ENCODE measurements at regions not wholly inside any gene's neighbourhood (a gene's known extent, or its start where the extent isn't known, plus 50 kb on each side); places are given as distances from the start of the nearest gene placed in this dataset.

- Histone ChIP-seq H3K36me3 (replicated peaks; ENCODE audit: insufficient read depth, low read depth) (no peaks in the 10 kb centered on the region), H3K27me3 (no peaks in the 10 kb centered on the region), H3K9me3 (ENCODE audit: low read depth) (no peaks in the 10 kb centered on the region), H3K4me1 (ENCODE audit: insufficient read depth) (peaks cover 10% of the 10 kb centered on the region), H3K79me2 (no peaks in the 10 kb centered on the region), H3K27ac (no peak overlapping the region), H4K20me1 (ENCODE audit: insufficient read depth, poor library complexity, severe bottlenecking) (no peaks in the 10 kb centered on the region), H3K4me3 (no peak overlapping the region), H3K9me2 (replicated peaks; ENCODE audit: insufficient read depth) (no peaks in the 10 kb centered on the region), H2AFZ (no peak overlapping the region), H3K4me2 (no peak overlapping the region)
- TF ChIP-seq EZH2 (IDR thresholded peaks at IDR 0.05; ENCODE audit: borderline replicate concordance) (no peak), CTCF (IDR thresholded peaks at IDR 0.05; ENCODE audit: poor library complexity) (no peak), EZH2phosphoT487 (IDR thresholded peaks at IDR 0.05; ENCODE audit: low read depth, severe bottlenecking, unreplicated experiment) (no peak)
- DNase-seq (ENCODE audit: low spot score) = no peak
- 93% methylated on average over 4 of the region's 4 CpGs for WGBS (ENCODE audit: low lambda C conversion rate, missing lambda C conversion rate)
Measured at GRCh38 chr9:105147110-105147871, 97.2 kb upstream of the SLC44A1 start.

GRCh38 chr9:105148328-105149006 lies 96.0 kb upstream of the SLC44A1 start:
- Histone ChIP-seq H3K79me2 (no peaks in the 10 kb centered on the region), H2AFZ (no peak overlapping the region), H3K27ac (no peak overlapping the region), H3K4me2 (no peak overlapping the region), H3K36me3 (replicated peaks; ENCODE audit: insufficient read depth, low read depth) (no peaks in the 10 kb centered on the region), H3K9me3 (ENCODE audit: low read depth) (no peaks in the 10 kb centered on the region), H4K20me1 (ENCODE audit: insufficient read depth, poor library complexity, severe bottlenecking) (no peaks in the 10 kb centered on the region), H3K9me2 (replicated peaks; ENCODE audit: insufficient read depth) (no peaks in the 10 kb centered on the region), H3K4me1 (ENCODE audit: insufficient read depth) (peaks cover 10% of the 10 kb centered on the region), H3K27me3 (no peaks in the 10 kb centered on the region), H3K4me3 (no peak overlapping the region)
- DNase-seq (ENCODE audit: low spot score) = no peak
- no peak for TF ChIP-seq EZH2 (IDR thresholded peaks at IDR 0.05; ENCODE audit: borderline replicate concordance)
- no peak for TF ChIP-seq EZH2phosphoT487 (IDR thresholded peaks at IDR 0.05; ENCODE audit: low read depth, severe bottlenecking, unreplicated experiment)
- no peak for TF ChIP-seq CTCF (IDR thresholded peaks at IDR 0.05; ENCODE audit: poor library complexity)
- WGBS (ENCODE audit: low lambda C conversion rate, missing lambda C conversion rate) = 22% methylated on average over 1 of the region's 1 CpG

- Histone ChIP-seq H3K9me2 (replicated peaks; ENCODE audit: insufficient read depth) (no peaks in the 10 kb centered on the region), H3K36me3 (replicated peaks; ENCODE audit: insufficient read depth, low read depth) (no peaks in the 10 kb centered on the region), H3K9me3 (ENCODE audit: low read depth) (no peaks in the 10 kb centered on the region), H3K4me3 (no peak overlapping the region), H3K27me3 (no peaks in the 10 kb centered on the region), H3K4me1 (ENCODE audit: insufficient read depth) (peaks cover 10% of the 10 kb centered on the region), H3K27ac (peak overlapping the region; percentile 57), H2AFZ (no peak overlapping the region), H3K79me2 (no peaks in the 10 kb centered on the region), H3K4me2 (peak overlapping the region; percentile 3), H4K20me1 (ENCODE audit: insufficient read depth, poor library complexity, severe bottlenecking) (no peaks in the 10 kb centered on the region)
- DNase-seq (ENCODE audit: low spot score) = no peak
- TF ChIP-seq EZH2phosphoT487 (IDR thresholded peaks at IDR 0.05; ENCODE audit: low read depth, severe bottlenecking, unreplicated experiment) (no peak), CTCF (IDR thresholded peaks at IDR 0.05; ENCODE audit: poor library complexity) (no peak), EZH2 (IDR thresholded peaks at IDR 0.05; ENCODE audit: borderline replicate concordance) (no peak)
- 51% methylated on average over 2 of the region's 2 CpGs for WGBS (ENCODE audit: low lambda C conversion rate, missing lambda C conversion rate)
Measured at GRCh38 chr9:105150991-105151685, 93.3 kb upstream of the SLC44A1 start.
